ENCODE measurements at regions not wholly inside any gene's neighbourhood (a gene's known extent, or its start where the extent isn't known, plus 50 kb on each side); places are given as distances from the start of the nearest gene placed in this dataset.

DNA sequence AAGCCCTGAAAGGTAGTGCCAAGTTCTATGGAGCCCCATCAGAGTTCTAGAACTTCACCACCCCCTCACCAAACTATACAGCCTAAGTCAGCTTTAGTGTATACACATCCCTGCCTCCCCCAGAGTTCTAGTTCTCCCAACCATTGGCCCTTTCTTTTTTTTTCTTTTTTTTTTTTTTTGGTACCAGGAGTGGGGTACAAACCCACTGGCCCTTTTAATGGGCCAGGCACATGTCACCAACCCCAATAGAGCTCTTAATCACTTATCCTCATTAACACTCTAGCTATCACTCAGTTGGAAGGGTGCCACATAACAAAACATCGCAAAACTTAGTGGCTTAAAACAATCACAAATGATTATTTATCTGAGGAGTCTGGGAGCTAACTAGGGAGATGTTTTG is 588.6 kb downstream of the BCOR start:
- TF ChIP-seq CTCF (IDR thresholded peaks at IDR 0.05; ENCODE audit: low read depth, low read length, poor library complexity, severe bottlenecking) (no peak), EZH2phosphoT487 (IDR thresholded peaks at IDR 0.05; ENCODE audit: borderline replicate concordance, low read length) (no peak)
- Histone ChIP-seq H3K9me3 (ENCODE audit: control insufficient read depth, insufficient read depth, low read length) (no peaks in the 10 kb centered on the region), H3K4me1 (ENCODE audit: control insufficient read depth, low read length) (no peaks in the 10 kb centered on the region), H3K79me2 (ENCODE audit: control insufficient read depth, low read length) (no peaks in the 10 kb centered on the region), H3K27ac (ENCODE audit: low read depth, low read length) (no peak overlapping the region), H3K36me3 (ENCODE audit: control insufficient read depth, low read length) (no peaks in the 10 kb centered on the region), H3F3A (ENCODE audit: control insufficient read depth, insufficient read depth) (no peaks in the 10 kb centered on the region), H3K27me3 (ENCODE audit: control insufficient read depth, low read length) (no peaks in the 10 kb centered on the region), H3K9me2 (replicated peaks; ENCODE audit: control insufficient read depth, low read length) (no peaks in the 10 kb centered on the region), H3K4me3 (ENCODE audit: low read length) (no peak overlapping the region), H3K4me2 (ENCODE audit: low read length) (no peak overlapping the region), H4K20me1 (ENCODE audit: control insufficient read depth, insufficient read depth, low read depth, low read length) (no peaks in the 10 kb centered on the region)

DNA sequence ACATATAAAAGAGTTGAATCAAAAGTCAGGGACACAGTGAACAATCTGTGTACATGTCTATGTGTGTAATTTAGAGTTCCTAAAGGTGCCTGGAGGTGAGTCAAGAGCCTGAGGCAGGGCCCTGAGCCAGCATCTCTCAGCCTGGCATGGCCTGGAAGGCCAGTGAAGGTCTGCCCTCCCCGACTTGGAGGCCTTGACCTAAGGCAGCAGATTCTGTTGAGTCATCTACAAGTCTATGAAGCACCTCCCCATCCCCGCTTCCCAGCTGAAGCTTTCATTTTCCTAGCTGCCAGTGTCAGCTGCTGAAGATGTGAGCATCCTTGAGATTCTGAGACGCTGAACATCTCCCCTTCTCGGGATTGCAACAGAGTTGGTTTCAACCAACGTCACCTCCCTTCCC is 583.9 kb downstream of the BCOR start:
- no peaks in the 10 kb centered on the region for H3F3A ChIP-seq (ENCODE audit: control insufficient read depth, insufficient read depth)
- no peak overlapping the region for H3K27ac ChIP-seq (ENCODE audit: low read depth, low read length)
- no peaks in the 10 kb centered on the region for H3K79me2 ChIP-seq (ENCODE audit: control insufficient read depth, low read length)
- no peak for TF ChIP-seq EZH2phosphoT487 (IDR thresholded peaks at IDR 0.05; ENCODE audit: borderline replicate concordance, low read length)
- no peak for TF ChIP-seq CTCF (IDR thresholded peaks at IDR 0.05; ENCODE audit: low read depth, low read length, poor library complexity, severe bottlenecking)
- H3K27me3 ChIP-seq (ENCODE audit: control insufficient read depth, low read length): no peaks in the 10 kb centered on the region
- no peaks in the 10 kb centered on the region for H3K36me3 ChIP-seq (ENCODE audit: control insufficient read depth, low read length)
- H3K4me3 ChIP-seq (ENCODE audit: low read length): no peak overlapping the region
- H3K9me2 ChIP-seq (replicated peaks; ENCODE audit: control insufficient read depth, low read length): no peaks in the 10 kb centered on the region
- H4K20me1 ChIP-seq (ENCODE audit: control insufficient read depth, insufficient read depth, low read depth, low read length): no peaks in the 10 kb centered on the region
- H3K4me1 ChIP-seq (ENCODE audit: control insufficient read depth, low read length): no peaks in the 10 kb centered on the region
- H3K4me2 ChIP-seq (ENCODE audit: low read length): no peak overlapping the region
- H3K9me3 ChIP-seq (ENCODE audit: control insufficient read depth, insufficient read depth, low read length): no peaks in the 10 kb centered on the region

DNA sequence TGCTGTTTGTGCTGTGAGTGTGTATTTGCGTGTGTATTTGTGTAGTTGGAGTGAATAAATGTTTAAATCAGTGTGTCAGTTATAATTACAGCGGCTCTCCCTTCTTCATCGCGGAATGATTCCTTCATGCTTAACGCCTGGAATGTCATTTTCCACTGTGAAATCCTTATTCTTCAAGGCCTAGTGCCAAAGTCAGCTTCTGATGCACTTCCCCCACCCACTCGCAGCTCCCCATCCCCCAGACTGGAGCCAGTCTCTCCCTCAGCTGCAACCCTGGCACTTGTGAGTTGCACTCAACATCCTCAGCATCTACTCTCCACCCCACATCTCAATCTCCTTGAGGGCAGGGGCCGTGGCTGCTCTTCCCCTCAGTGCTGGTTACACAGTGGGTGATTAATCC is 583.0 kb downstream of the BCOR start:
- Histone ChIP-seq H3K79me2 (ENCODE audit: control insufficient read depth, low read length) (no peaks in the 10 kb centered on the region), H3K9me2 (replicated peaks; ENCODE audit: control insufficient read depth, low read length) (no peaks in the 10 kb centered on the region), H3K36me3 (ENCODE audit: control insufficient read depth, low read length) (no peaks in the 10 kb centered on the region), H3F3A (ENCODE audit: control insufficient read depth, insufficient read depth) (no peaks in the 10 kb centered on the region), H3K9me3 (ENCODE audit: control insufficient read depth, insufficient read depth, low read length) (no peaks in the 10 kb centered on the region), H3K4me2 (ENCODE audit: low read length) (no peak overlapping the region), H3K27ac (ENCODE audit: low read depth, low read length) (no peak overlapping the region), H3K4me1 (ENCODE audit: control insufficient read depth, low read length) (no peaks in the 10 kb centered on the region), H3K4me3 (ENCODE audit: low read length) (no peak overlapping the region), H3K27me3 (ENCODE audit: control insufficient read depth, low read length) (no peaks in the 10 kb centered on the region), H4K20me1 (ENCODE audit: control insufficient read depth, insufficient read depth, low read depth, low read length) (no peaks in the 10 kb centered on the region)
- TF ChIP-seq EZH2phosphoT487 (IDR thresholded peaks at IDR 0.05; ENCODE audit: borderline replicate concordance, low read length): no peak
- TF ChIP-seq CTCF (IDR thresholded peaks at IDR 0.05; ENCODE audit: low read depth, low read length, poor library complexity, severe bottlenecking): no peak

DNA sequence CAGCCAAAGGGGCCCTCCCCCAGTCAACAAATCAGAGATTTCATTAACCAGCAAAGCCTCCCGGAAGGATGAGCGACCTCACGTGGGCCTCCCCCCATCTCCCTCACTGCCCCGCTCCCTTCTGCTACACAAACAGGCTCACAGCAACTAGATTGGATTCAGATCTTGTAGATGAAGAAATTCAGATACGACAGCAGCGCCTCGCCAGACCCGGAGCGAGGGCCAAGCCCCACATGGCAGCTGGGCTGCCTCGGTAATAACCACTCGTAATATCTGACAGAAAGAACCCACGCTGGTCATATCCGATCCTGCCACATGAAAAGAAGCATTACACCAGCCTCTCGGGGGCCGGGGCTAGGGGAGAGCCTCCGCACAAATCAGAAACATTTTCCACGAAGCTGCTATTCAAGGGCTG is 581.3 kb downstream of the BCOR start:
- Histone ChIP-seq H3K9me2 (replicated peaks; ENCODE audit: control insufficient read depth, low read length) (no peaks in the 10 kb centered on the region), H3K9me3 (ENCODE audit: control insufficient read depth, insufficient read depth, low read length) (no peaks in the 10 kb centered on the region), H3K4me1 (ENCODE audit: control insufficient read depth, low read length) (no peaks in the 10 kb centered on the region), H3K79me2 (ENCODE audit: control insufficient read depth, low read length) (no peaks in the 10 kb centered on the region), H3F3A (ENCODE audit: control insufficient read depth, insufficient read depth) (no peaks in the 10 kb centered on the region), H3K27me3 (ENCODE audit: control insufficient read depth, low read length) (no peaks in the 10 kb centered on the region), H3K36me3 (ENCODE audit: control insufficient read depth, low read length) (no peaks in the 10 kb centered on the region), H3K27ac (ENCODE audit: low read depth, low read length) (no peak overlapping the region), H3K4me3 (ENCODE audit: low read length) (no peak overlapping the region), H3K4me2 (ENCODE audit: low read length) (no peak overlapping the region), H4K20me1 (ENCODE audit: control insufficient read depth, insufficient read depth, low read depth, low read length) (no peaks in the 10 kb centered on the region)
- TF ChIP-seq EZH2phosphoT487 (IDR thresholded peaks at IDR 0.05; ENCODE audit: borderline replicate concordance, low read length) (no peak), CTCF (IDR thresholded peaks at IDR 0.05; ENCODE audit: low read depth, low read length, poor library complexity, severe bottlenecking) (no peak)

Data from DOHH2 (cell line).